Nephron (organoid): ENCODE measurements at regions not wholly inside any gene's neighbourhood (a gene's known extent, or its start where the extent isn't known, plus 50 kb on each side); places are given as distances from the start of the nearest gene placed in this dataset.

Experiments used
- H3K27ac Mint-ChIP-seq, 3 experiments: 2 replicates each; pipeline ENCODE4 v1.8.0; 2020; ENCODE audit warnings: mixed read lengths in 3 of 3, mild to moderate bottlenecking in 2 of 3, moderate library complexity in 1 of 3
- H3K27me3 Mint-ChIP-seq: 2 replicates; pipeline ENCODE4 v1.8.0; 2021; ENCODE audit warnings: low read depth, mild to moderate bottlenecking, moderate library complexity, mixed read lengths
- H3K36me3 Mint-ChIP-seq: 2 replicates; pipeline ENCODE4 v1.8.0; 2020; ENCODE audit warnings: low read depth, mixed read lengths
- H3K4me1 Mint-ChIP-seq: 2 replicates; pipeline ENCODE4 v1.8.0; 2020; ENCODE audit warnings: mixed read lengths
- H3K4me3 Mint-ChIP-seq, 3 experiments: 2 replicates each; pipeline ENCODE4 v1.8.0; 2020; ENCODE audit warnings: mild to moderate bottlenecking in 3 of 3, mixed read lengths in 3 of 3, moderate library complexity in 2 of 3
- H3K9me3 Mint-ChIP-seq: 2 replicates; pipeline ENCODE4 v1.8.0; 2020; ENCODE audit warnings: mixed read lengths
- TF ChIP-seq, protein P1 (sequence below), 3 experiments: fragments of 200-600 bp; sonication (generic); IDR thresholded peaks; one replicate each; pipeline ENCODE4 v1.5.0; 2021; ENCODE audit warnings: antibody characterized with exemption in 3 of 3; ENCODE audit not compliant: unreplicated experiment in 3 of 3

- no peaks in the 10 kb centered on the region for H3K27me3 Mint-ChIP-seq
- H3K27ac Mint-ChIP-seq: no peak overlapping the region
- TF ChIP-seq, protein P1, sequence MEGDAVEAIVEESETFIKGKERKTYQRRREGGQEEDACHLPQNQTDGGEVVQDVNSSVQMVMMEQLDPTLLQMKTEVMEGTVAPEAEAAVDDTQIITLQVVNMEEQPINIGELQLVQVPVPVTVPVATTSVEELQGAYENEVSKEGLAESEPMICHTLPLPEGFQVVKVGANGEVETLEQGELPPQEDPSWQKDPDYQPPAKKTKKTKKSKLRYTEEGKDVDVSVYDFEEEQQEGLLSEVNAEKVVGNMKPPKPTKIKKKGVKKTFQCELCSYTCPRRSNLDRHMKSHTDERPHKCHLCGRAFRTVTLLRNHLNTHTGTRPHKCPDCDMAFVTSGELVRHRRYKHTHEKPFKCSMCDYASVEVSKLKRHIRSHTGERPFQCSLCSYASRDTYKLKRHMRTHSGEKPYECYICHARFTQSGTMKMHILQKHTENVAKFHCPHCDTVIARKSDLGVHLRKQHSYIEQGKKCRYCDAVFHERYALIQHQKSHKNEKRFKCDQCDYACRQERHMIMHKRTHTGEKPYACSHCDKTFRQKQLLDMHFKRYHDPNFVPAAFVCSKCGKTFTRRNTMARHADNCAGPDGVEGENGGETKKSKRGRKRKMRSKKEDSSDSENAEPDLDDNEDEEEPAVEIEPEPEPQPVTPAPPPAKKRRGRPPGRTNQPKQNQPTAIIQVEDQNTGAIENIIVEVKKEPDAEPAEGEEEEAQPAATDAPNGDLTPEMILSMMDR (IDR thresholded peaks at IDR 0.05; ENCODE audit: unreplicated experiment in 3 of 3): no peak
- H3K9me3 Mint-ChIP-seq: no peaks in the 10 kb centered on the region
- no peaks in the 10 kb centered on the region for H3K36me3 Mint-ChIP-seq
- no peaks in the 10 kb centered on the region for H3K4me1 Mint-ChIP-seq
- no peak overlapping the region for H3K4me3 Mint-ChIP-seq
Measured at GRCh38 chr4:153044036-153044435, 107.9 kb downstream of the FHDC1 start.

DNA sequence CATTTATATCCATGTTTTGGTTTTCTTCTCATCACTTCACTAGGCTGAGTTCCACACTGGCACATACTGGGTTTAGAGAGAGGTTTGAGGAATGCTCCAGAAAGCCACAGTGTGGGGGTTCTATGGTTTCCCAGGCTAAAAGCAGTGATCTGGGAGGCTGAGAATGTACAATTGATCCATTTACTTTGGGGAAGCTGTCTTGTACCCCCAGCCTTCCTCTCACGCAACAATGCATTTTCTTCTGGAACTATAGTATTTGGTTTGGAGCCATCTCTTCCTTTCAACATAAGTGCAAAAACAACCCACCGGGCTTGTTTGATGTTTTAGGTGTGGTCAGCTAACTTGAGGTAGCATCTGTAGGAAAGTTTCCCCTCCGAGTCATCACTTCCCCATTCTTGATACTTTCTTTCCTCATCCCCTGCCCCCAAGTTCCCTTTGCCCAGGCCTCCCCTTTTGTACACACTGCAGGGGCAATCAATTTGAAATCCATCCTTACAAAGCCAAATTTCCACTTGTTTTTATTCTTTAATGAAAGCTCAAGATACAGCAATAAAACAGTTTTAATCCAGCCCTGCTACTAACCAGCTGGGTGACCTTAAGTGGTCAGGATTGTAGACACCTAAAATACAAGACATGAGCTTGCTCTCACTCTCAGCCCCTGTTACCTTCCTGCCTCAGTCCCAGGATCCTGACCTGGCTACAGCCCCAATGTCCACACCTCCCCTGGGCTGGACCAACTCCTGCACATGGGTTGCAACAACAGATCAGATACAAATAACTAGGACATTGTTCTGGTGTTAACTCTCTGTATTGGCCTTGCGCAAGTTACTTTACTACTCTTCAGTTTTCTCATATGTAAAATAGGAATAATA, 109.2 kb downstream of the FHDC1 start:
- Mint-ChIP-seq H3K36me3 (no peaks in the 10 kb centered on the region), H3K27me3 (no peaks in the 10 kb centered on the region), H3K4me3 (no peak overlapping the region), H3K4me1 (no peaks in the 10 kb centered on the region), H3K27ac (no peak overlapping the region), H3K9me3 (no peaks in the 10 kb centered on the region)
- TF ChIP-seq, protein P1 (IDR thresholded peaks at IDR 0.05; ENCODE audit: unreplicated experiment in 3 of 3): no peak

DNA sequence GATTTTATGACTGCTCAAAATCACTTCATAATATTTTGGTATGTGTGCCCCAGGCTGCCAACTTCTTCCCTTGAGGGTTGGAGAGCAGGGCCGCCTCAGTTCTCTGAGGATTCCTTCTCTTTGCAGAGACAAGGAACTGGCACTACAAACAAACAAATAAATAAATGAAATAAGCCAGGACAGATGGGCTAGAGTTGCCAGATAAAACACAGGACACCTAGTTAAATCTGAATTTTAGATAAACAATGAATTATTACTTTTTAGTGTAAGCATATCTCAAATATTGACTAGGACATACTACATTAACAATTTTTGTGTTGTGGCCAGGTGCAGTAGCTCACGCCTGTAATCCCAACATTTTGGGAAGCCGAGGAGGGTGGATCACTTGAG, 122.5 kb downstream of the FHDC1 start:
- TF ChIP-seq, protein P1 (IDR thresholded peaks at IDR 0.05; ENCODE audit: unreplicated experiment in 3 of 3): no peak
- H3K36me3 Mint-ChIP-seq: no peaks in the 10 kb centered on the region
- H3K27me3 Mint-ChIP-seq: no peaks in the 10 kb centered on the region

DNA sequence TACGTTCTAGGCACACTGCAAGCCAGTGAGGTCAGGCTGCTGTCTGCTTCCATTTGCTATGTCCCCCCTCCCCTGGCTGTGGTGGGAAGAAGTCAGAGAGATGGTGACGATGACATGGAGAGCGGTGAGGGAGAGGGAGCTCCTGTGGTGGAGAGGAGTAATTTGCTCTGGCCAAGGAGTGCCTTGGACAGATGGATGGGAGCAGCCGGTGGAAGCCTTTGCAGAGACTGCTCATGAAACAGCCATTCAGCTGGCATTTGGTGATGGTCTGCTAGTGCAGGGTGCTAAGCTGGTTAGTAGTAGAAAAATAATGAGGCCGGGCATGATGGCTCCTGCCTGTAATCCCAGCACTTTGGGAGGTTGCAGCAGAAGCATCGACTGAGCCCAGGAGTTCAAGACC, 124.1 kb downstream of the FHDC1 start:
- Mint-ChIP-seq H3K36me3 (no peaks in the 10 kb centered on the region), H3K9me3 (no peaks in the 10 kb centered on the region), H3K4me1 (no peaks in the 10 kb centered on the region), H3K27ac (no peak overlapping the region), H3K4me3 (no peak overlapping the region), H3K27me3 (no peaks in the 10 kb centered on the region)
- TF ChIP-seq, protein P1 (IDR thresholded peaks at IDR 0.05; ENCODE audit: unreplicated experiment in 3 of 3): no peak

More for the DNA sequence above, 122.5 kb downstream of the FHDC1 start:
- Mint-ChIP-seq H3K9me3 (no peaks in the 10 kb centered on the region), H3K4me1 (no peaks in the 10 kb centered on the region), H3K27ac (no peak overlapping the region), H3K4me3 (no peak overlapping the region)

DNA sequence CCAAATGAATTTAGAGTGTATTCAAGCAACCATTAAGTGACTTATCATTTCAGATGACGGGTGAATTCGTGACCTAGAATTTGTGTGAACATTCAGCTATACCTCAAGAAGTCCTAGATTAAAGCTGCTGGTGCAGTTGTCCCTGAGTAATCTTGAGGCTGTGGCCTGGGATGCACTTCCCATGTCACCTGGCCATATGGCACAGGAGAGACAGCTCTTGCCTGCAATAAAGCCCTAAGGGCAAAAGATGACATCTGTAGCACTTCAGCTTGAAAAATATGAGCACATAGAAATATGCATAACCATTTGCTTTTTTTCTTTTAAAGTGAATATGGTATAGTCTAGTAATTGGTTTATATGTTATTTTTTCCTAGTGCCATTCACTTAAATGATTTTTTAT, 125.8 kb downstream of the FHDC1 start:
- Mint-ChIP-seq H3K27ac (no peak overlapping the region), H3K9me3 (no peaks in the 10 kb centered on the region), H3K27me3 (peaks cover 5% of the 10 kb centered on the region), H3K36me3 (no peaks in the 10 kb centered on the region), H3K4me1 (no peaks in the 10 kb centered on the region), H3K4me3 (no peak overlapping the region)
- TF ChIP-seq, protein P1 (IDR thresholded peaks at IDR 0.05; ENCODE audit: unreplicated experiment in 3 of 3): no peak

DNA sequence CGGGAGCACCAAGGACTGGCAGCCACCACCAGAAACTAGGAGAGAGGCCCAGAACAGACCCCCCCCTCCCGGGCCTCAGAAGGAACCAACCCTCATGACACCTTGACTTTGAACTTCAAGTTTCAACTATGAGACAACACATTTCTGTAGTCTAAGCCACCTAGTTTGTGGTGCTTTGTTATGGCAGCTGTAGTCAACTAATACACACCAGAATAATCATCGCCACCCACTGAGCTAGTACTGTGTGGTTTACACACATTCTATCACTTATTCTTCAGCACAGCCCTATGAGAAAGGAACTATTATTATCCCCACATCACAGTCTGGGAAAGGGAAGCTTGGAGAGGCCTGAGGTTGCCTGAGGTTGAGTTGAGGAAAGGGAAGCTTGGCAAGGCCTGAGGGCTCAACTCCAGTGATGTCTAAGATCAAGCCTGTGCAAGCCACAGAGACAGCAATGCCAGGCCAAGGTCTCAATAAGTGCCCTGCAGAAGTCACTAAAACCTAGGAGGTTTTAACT, 126.6 kb downstream of the FHDC1 start:
- TF ChIP-seq, protein P1 (IDR thresholded peaks at IDR 0.05; ENCODE audit: unreplicated experiment in 3 of 3): no peak
- no peak overlapping the region for H3K27ac Mint-ChIP-seq
- H3K4me3 Mint-ChIP-seq: no peak overlapping the region
- H3K36me3 Mint-ChIP-seq: no peaks in the 10 kb centered on the region
- no peaks in the 10 kb centered on the region for H3K9me3 Mint-ChIP-seq
- H3K4me1 Mint-ChIP-seq: no peaks in the 10 kb centered on the region
- peaks cover 5% of the 10 kb centered on the region for H3K27me3 Mint-ChIP-seq
